ENCODE measurements at regions not wholly inside any gene's neighbourhood (a gene's known extent, or its start where the extent isn't known, plus 50 kb on each side); places are given as distances from the start of the nearest gene placed in this dataset.

GRCh38 chr15:85974348-85974705 is 105.3 kb upstream of the AGBL1 start:
- no peak for TF ChIP-seq CTCF (IDR thresholded peaks at IDR 0.05; ENCODE audit: insufficient read depth, missing control alignments)
- DNase-seq (ENCODE audit: insufficient read length, low spot score) (no peak), FAIRE-seq (no peak)

- FAIRE-seq (no peak), DNase-seq (ENCODE audit: insufficient read length, low spot score) (no peak)
These were observed 104.9 kb upstream of the AGBL1 start for GRCh38 chr15:85974742-85975141.

GRCh38 chr15:85976102-85976501 is 103.6 kb upstream of the AGBL1 start:
- no peak for DNase-seq (ENCODE audit: insufficient read length, low spot score)
- TF ChIP-seq CTCF (IDR thresholded peaks at IDR 0.05; ENCODE audit: insufficient read depth, missing control alignments) = no peak
- FAIRE-seq = no peak

More at GRCh38 chr15:85974742-85975141, 104.9 kb upstream of the AGBL1 start:
- TF ChIP-seq CTCF (IDR thresholded peaks at IDR 0.05; ENCODE audit: insufficient read depth, missing control alignments) = no peak

- no peak for TF ChIP-seq CTCF (IDR thresholded peaks at IDR 0.05; ENCODE audit: insufficient read depth, missing control alignments)
- FAIRE-seq = no peak
- no peak for DNase-seq (ENCODE audit: insufficient read length, low spot score)
These were observed 102.7 kb upstream of the AGBL1 start for GRCh38 chr15:85976986-85977385.

- no peak for TF ChIP-seq CTCF (IDR thresholded peaks at IDR 0.05; ENCODE audit: insufficient read depth, missing control alignments)
- FAIRE-seq (no peak), DNase-seq (ENCODE audit: insufficient read length, low spot score) (no peak)
These were observed 102.1 kb upstream of the AGBL1 start for GRCh38 chr15:85977586-85977985.

GRCh38 chr15:85979929-85980328 is 99.7 kb upstream of the AGBL1 start:
- FAIRE-seq = no peak
- DNase-seq (ENCODE audit: insufficient read length, low spot score) = no peak
- TF ChIP-seq CTCF (IDR thresholded peaks at IDR 0.05; ENCODE audit: insufficient read depth, missing control alignments) = no peak

GRCh38 chr15:85980946-85981345 is 98.7 kb upstream of the AGBL1 start:
- TF ChIP-seq CTCF (IDR thresholded peaks at IDR 0.05; ENCODE audit: insufficient read depth, missing control alignments) = no peak
- DNase-seq (ENCODE audit: insufficient read length, low spot score) (no peak), FAIRE-seq (no peak)

Data from D721Med (cell line).